B cell (primary cell): ENCODE measurements at regions not wholly inside any gene's neighbourhood (a gene's known extent, or its start where the extent isn't known, plus 50 kb on each side); places are given as distances from the start of the nearest gene placed in this dataset.

Source experiments
- ATAC-seq: fragments of 200-7000 bp; cut with Tn5 transposase; one replicate; pipeline ENCODE4 v1.10.0; 2021; ENCODE audit warnings: low read depth, mild to moderate bottlenecking, moderate number of reproducible peaks, moderate library complexity
- CTCF ChIA-PET: fragments of 350-600 bp; sonication (Branson Sonifier 250); formaldehyde crosslinking; loops from one replicate; lab custom pipeline; 2021; ENCODE audit warnings: antibody characterized with exemption, inconsistent platforms; lab: Charles Lee
- POLR2A ChIA-PET: fragments of 350-600 bp; sonication (Branson Sonifier 250); formaldehyde crosslinking; loops from one replicate; lab custom pipeline; 2021; ENCODE audit warnings: antibody characterized with exemption; lab: Charles Lee
- DNase-seq: peaks from one replicate; pipeline ENCODE4 v3.0.0; 2013
- H2AFZ ChIP-seq: 2 replicates; pipeline ENCODE4 v1.6.1; 2012; ENCODE audit warnings: mild to moderate bottlenecking, low read depth, low read length; ENCODE audit not compliant: insufficient read depth, poor library complexity, severe bottlenecking
- H3K27ac ChIP-seq, 2 donors: 1 replicate in 1 of 2; 2 replicates in 1 of 2; pipeline ENCODE4 v1.5.1; 2012 to 2013; ENCODE audit warnings: low read length in 2 of 2, mild to moderate bottlenecking in 2 of 2, moderate library complexity in 1 of 2
- H3K27me3 ChIP-seq, 4 experiments: fragments of 200-600 bp in 1 of 4; sonication (generic) in 1 of 4; replicated peaks in 1 of 4; 1 replicate in 2 of 4; 2 replicates in 2 of 4; pipeline versions ENCODE4 v1.6.1 to v1.7.0; 2013 to 2016; ENCODE audit warnings: low read length in 3 of 4, mild to moderate bottlenecking in 2 of 4, mixed read lengths in 1 of 4, moderate library complexity in 1 of 4; ENCODE audit not compliant: insufficient read depth in 4 of 4, control insufficient read depth in 3 of 4; ENCODE audit errors: control extremely low read depth in 1 of 4
- H3K36me3 ChIP-seq, 2 experiments: replicated peaks in 1 of 2; 1 replicate in 1 of 2; 2 replicates in 1 of 2; pipeline versions ENCODE4 v1.6.1 to v1.7.1; 2013; ENCODE audit warnings: low read length in 1 of 2; ENCODE audit not compliant: insufficient read depth in 2 of 2, control insufficient read depth in 1 of 2; ENCODE audit errors: control extremely low read depth in 1 of 2, extremely low read depth in 1 of 2
- H3K4me1 ChIP-seq, 2 donors: fragments of 200-600 bp in 1 of 2; sonication (generic) in 1 of 2; 1 replicate in 1 of 2; 2 replicates in 1 of 2; pipeline versions ENCODE4 v1.5.1 to v1.6.1; 2013 to 2017; ENCODE audit warnings: low read length in 2 of 2; ENCODE audit not compliant: control insufficient read depth in 2 of 2, insufficient read depth in 2 of 2
- H3K4me2 ChIP-seq: replicated peaks from 2 replicates; pipeline ENCODE3; 2012; ENCODE audit warnings: mild to moderate bottlenecking, low read depth, low read length; ENCODE audit not compliant: poor library complexity, severe bottlenecking
- H3K4me3 ChIP-seq, 5 experiments: fragments of 200-600 bp in 1 of 5; sonication (generic) in 1 of 5; 1 replicate in 3 of 5; 2 replicates in 2 of 5; pipeline versions ENCODE4 v1.5.1 to v1.7.0; 2011 to 2016; ENCODE audit warnings: low read length in 4 of 5, mild to moderate bottlenecking in 4 of 5, low read depth in 2 of 5, control low read depth in 1 of 5, moderate library complexity in 1 of 5; ENCODE audit not compliant: insufficient read depth in 1 of 5; ENCODE audit errors: control extremely low read depth in 1 of 5, extremely low read depth in 1 of 5
- H3K79me2 ChIP-seq: fragments of 200-600 bp; sonication (generic); one replicate; pipeline ENCODE4 v1.6.0; 2016; ENCODE audit warnings: low read length; ENCODE audit not compliant: control insufficient read depth, insufficient read depth
- H3K9ac ChIP-seq: fragments of 200-600 bp; sonication (generic); 2 replicates; pipeline ENCODE4 v1.6.1; 2017; ENCODE audit warnings: mild to moderate bottlenecking, low read length, moderate library complexity
- H3K9me3 ChIP-seq, 3 donors: one replicate each; pipeline versions ENCODE4 v1.6.1 to v1.7.1; 2013; ENCODE audit warnings: low read length in 2 of 3; ENCODE audit not compliant: control insufficient read depth in 2 of 3, insufficient read depth in 1 of 3; ENCODE audit errors: control extremely low read depth in 1 of 3
- H4K20me1 ChIP-seq: 2 replicates; pipeline ENCODE4 v1.6.0; 2012; ENCODE audit warnings: mild to moderate bottlenecking, low read length; ENCODE audit not compliant: insufficient read depth, control insufficient read depth, poor library complexity, severe bottlenecking
- H3K27ac Mint-ChIP-seq: one replicate; pipeline ENCODE4 v1.8.0; 2021; ENCODE audit warnings: mixed read lengths
- H3K27me3 Mint-ChIP-seq: one replicate; pipeline ENCODE4 v1.8.0; 2021; ENCODE audit warnings: mixed read lengths
- H3K4me1 Mint-ChIP-seq: one replicate; pipeline ENCODE4 v1.8.0; 2021; ENCODE audit warnings: mixed read lengths
- H3K4me3 Mint-ChIP-seq: one replicate; pipeline ENCODE4 v1.8.0; 2021; ENCODE audit warnings: mixed read lengths
- H3K9me3 Mint-ChIP-seq: one replicate; pipeline ENCODE4 v1.8.0; 2022; ENCODE audit warnings: mixed read lengths; ENCODE audit not compliant: insufficient read depth
- CTCF ChIP-seq: fragments of 200-600 bp; IDR thresholded peaks from one replicate; pipeline ENCODE4 v1.8.0; 2022; ENCODE audit warnings: antibody characterized with exemption, mild to moderate bottlenecking
- EZH2 ChIP-seq: IDR thresholded peaks from 2 replicates; pipeline ENCODE4 v1.6.1; 2012; ENCODE audit warnings: borderline replicate concordance, low read depth, mild to moderate bottlenecking, moderate library complexity, low read length; ENCODE audit not compliant: insufficient read depth, poor library complexity, severe bottlenecking
- WGBS: methylation state at CpG from one replicate; pipeline ENCODE4 v1.1.5; 2013; ENCODE audit warnings: missing lambda C conversion rate; ENCODE audit not compliant: insufficient coverage; 5-methylcytosine and 5-hydroxymethylcytosine counted together
- intact Hi-C: fragments of 100-400 bp; cut with micrococcal nuclease; formaldehyde crosslinking; loops from one replicate; pipeline ENCODE4 v1.10.0; 2022

GRCh38 chr2:106584304-106584954 is 97.3 kb downstream of the CD8B2 start:
- no peaks in the 10 kb centered on the region for H3K36me3 ChIP-seq
- Mint-ChIP-seq H3K4me3 (no peak overlapping the region), H3K9me3 (peaks cover 2% of the 10 kb centered on the region), H3K27me3 (peaks cover 32% of the 10 kb centered on the region), H3K27ac (no peak overlapping the region), H3K4me1 (peaks cover 12% of the 10 kb centered on the region)
- H3K27me3 ChIP-seq, result peaks cover 0 to 22% (median 2%) of the 10 kb centered on the region in 4 experiments
- H3K4me3 ChIP-seq, result no peak overlapping the region
- 72% methylated on average over 44 of the region's 47 CpGs for WGBS
- no peaks in the 10 kb centered on the region for H4K20me1 ChIP-seq
- H3K27ac ChIP-seq, result no peak overlapping the region
- ATAC-seq, result no peak
- no peak overlapping the region for H3K9ac ChIP-seq
- peaks cover 0 to 13% (median 0%) of the 10 kb centered on the region in 3 donors for H3K9me3 ChIP-seq
- H3K4me1 ChIP-seq, result peaks cover 9% of the 10 kb centered on the region in 2 donors
- H3K4me2 ChIP-seq, result no peak overlapping the region
- DNase-seq, result no peak
- no peaks in the 10 kb centered on the region for H3K79me2 ChIP-seq
- intact Hi-C loops, result no loop called here
- no peak overlapping the region for H2AFZ ChIP-seq
- CTCF ChIA-PET, result interaction anchor here (0.7 to 1.2 kb wide), 4 partner anchors 9 to 479 kb away, joined by 3 read pairs; no protein-coding TSS in a partner anchor
- POLR2A ChIA-PET, result no interaction called here
- TF ChIP-seq CTCF, result no peak
- TF ChIP-seq EZH2, result no peak

GRCh38 chr2:106596844-106597243 is 109.7 kb downstream of the CD8B2 start:
- intact Hi-C loops, result no loop called here
- no peaks in the 10 kb centered on the region for H3K79me2 ChIP-seq
- Mint-ChIP-seq H3K27me3 (peaks cover 14% of the 10 kb centered on the region), H3K4me3 (no peak overlapping the region), H3K27ac (no peak overlapping the region), H3K9me3 (no peaks in the 10 kb centered on the region), H3K4me1 (no peaks in the 10 kb centered on the region)
- no peak for DNase-seq
- ChIA-PET POLR2A (no interaction called here), CTCF (interaction anchor here (1.6 kb wide), 1 partner anchor 14 kb away, joined by 7 read pairs; no protein-coding TSS in a partner anchor)
- H3K36me3 ChIP-seq, result no peaks in the 10 kb centered on the region
- no peak for ATAC-seq
- no peak overlapping the region for H3K4me2 ChIP-seq
- peaks cover 0 to 3% (median 0%) of the 10 kb centered on the region in 3 donors for H3K9me3 ChIP-seq
- no peaks in the 10 kb centered on the region for H3K4me1 ChIP-seq
- TF ChIP-seq EZH2 (no peak), CTCF (peak; percentile 26)
- no peak overlapping the region for H3K27ac ChIP-seq
- H3K4me3 ChIP-seq, result no peak overlapping the region
- H2AFZ ChIP-seq, result no peak overlapping the region
- peaks cover 0 to under 1% (median 0%) of the 10 kb centered on the region in 4 experiments for H3K27me3 ChIP-seq
- WGBS, result no CpG with 5 or more reads among the region's 4 CpGs
- H3K9ac ChIP-seq, result no peak overlapping the region
- H4K20me1 ChIP-seq, result no peaks in the 10 kb centered on the region
